MM.1S (cell line): ENCODE measurements at regions not wholly inside any gene's neighbourhood (a gene's known extent, or its start where the extent isn't known, plus 50 kb on each side); places are given as distances from the start of the nearest gene placed in this dataset.

Experiments used
- CTCF ChIP-seq: fragments of 300-600 bp; sonication (generic); IDR thresholded peaks from 2 replicates; pipeline ENCODE4 v1.5.1; 2016; ENCODE audit warnings: antibody characterized with exemption, low read length, mixed read lengths
- EZH2phosphoT487 ChIP-seq: fragments of 300-600 bp; sonication (generic); IDR thresholded peaks from 2 replicates; pipeline ENCODE4 v1.6.1; 2018; ENCODE audit warnings: antibody characterized with exemption, low read length

GRCh38 chr11:55503449-55503848 lies 50.8 kb upstream of the OR4C15 start:
- 0 out of 2 replicates have a peak, but pooled peaks have one; percentile 6 for TF ChIP-seq CTCF
- TF ChIP-seq EZH2phosphoT487, result no peak
